Spleen (tissue), 11 donors: ENCODE measurements at regions not wholly inside any gene's neighbourhood (a gene's known extent, or its start where the extent isn't known, plus 50 kb on each side); places are given as distances from the start of the nearest gene placed in this dataset.

Experiments
- DNase-seq: peaks from one replicate; pipeline ENCODE4 v3.0.0-alpha.2; 2020
- H3K27ac ChIP-seq, 8 donors: fragments of 200-600 bp; sonication (generic) in 7 of 8; 1 replicate in 4 of 8; 2 replicates in 4 of 8; pipeline versions ENCODE4 v1.5.0 to v1.8.0; 2016 to 2021; ENCODE audit warnings: inconsistent platforms in 4 of 8, mild to moderate bottlenecking in 4 of 8, moderate library complexity in 1 of 8
- H3K27me3 ChIP-seq, 7 donors: fragments of 200-600 bp; sonication (generic) in 6 of 7; replicated peaks in 1 of 7; 1 replicate in 4 of 7; 2 replicates in 3 of 7; pipeline versions ENCODE4 v1.5.0 to v1.8.0; 2016 to 2021; ENCODE audit warnings: inconsistent platforms in 3 of 7, mild to moderate bottlenecking in 1 of 7
- H3K36me3 ChIP-seq, 6 donors: fragments of 200-600 bp; sonication (generic) in 5 of 6; 1 replicate in 4 of 6; 2 replicates in 2 of 6; pipeline versions ENCODE4 v1.5.0 to v1.8.0; 2016 to 2021; ENCODE audit warnings: inconsistent platforms in 2 of 6
- H3K4me1 ChIP-seq, 6 donors: fragments of 200-600 bp; sonication (generic) in 5 of 6; 1 replicate in 3 of 6; 2 replicates in 3 of 6; pipeline versions ENCODE4 v1.5.0 to v1.8.0; 2016 to 2021; ENCODE audit warnings: inconsistent platforms in 3 of 6
- H3K4me3 ChIP-seq, 8 donors: fragments of 200-600 bp; sonication (generic) in 7 of 8; 1 replicate in 4 of 8; 2 replicates in 4 of 8; pipeline versions ENCODE4 v1.5.0 to v1.8.0; 2016 to 2021; ENCODE audit warnings: inconsistent platforms in 4 of 8, mild to moderate bottlenecking in 4 of 8, moderate library complexity in 2 of 8
- H3K9me3 ChIP-seq, 8 donors: fragments of 200-600 bp; sonication (generic) in 7 of 8; 1 replicate in 4 of 8; 2 replicates in 4 of 8; pipeline versions ENCODE4 v1.5.0 to v1.8.0; 2016 to 2021; ENCODE audit warnings: inconsistent platforms in 4 of 8
- CTCF ChIP-seq, 11 experiments: fragments of 200-600 bp in 7 of 11; fragments of 450-650 bp in 4 of 11; sonication (generic) in 4 of 11; IDR thresholded peaks in 8 of 11; conservative IDR thresholded peaks in 3 of 11; 1 replicate in 7 of 11; 2 replicates in 4 of 11; pipeline versions ENCODE4 v1.4.0 to v1.8.0; 2016 to 2021; ENCODE audit warnings: antibody characterized with exemption in 11 of 11, inconsistent platforms in 4 of 11, mild to moderate bottlenecking in 1 of 11
- POLR2A ChIP-seq, 3 donors: fragments of 450-650 bp; IDR thresholded peaks; one replicate each; pipeline ENCODE4 v1.5.1; 2017; ENCODE audit warnings: antibody characterized with exemption in 3 of 3, mild to moderate bottlenecking in 1 of 3
- POLR2AphosphoS5 ChIP-seq, 3 donors: sonication (generic); formaldehyde crosslinking; IDR thresholded peaks; one replicate each; pipeline ENCODE4 v1.5.1; 2017; ENCODE audit warnings: antibody characterized with exemption in 3 of 3
- WGBS, 5 donors: extraction: QIAGEN DNeasy Blood & Tissue Kit in 3 of 5; methylation state at CpG; one replicate each; pipeline versions ENCODE4 v1.1.5 to v1.1.7; 2013 to 2018; 5-methylcytosine and 5-hydroxymethylcytosine counted together
- intact Hi-C: fragments of 100-400 bp; cut with DNase I; formaldehyde crosslinking; loops from one replicate; pipeline ENCODE4 v1.15.0; 2023; ENCODE audit warnings: low total_unique reads
- donor health status: healthy with polysubstance abuse.
- donor health status: DM: no; HTN: no; CAD: no; lungs with moderate emphysema.
- donor health status: DM: no; HTN: no; CAD: no.
- donor health status: Bipolar disorder and iron deficiency.
- donor health status: healthy.
- donor health status: DM: no; HTN: no; CAD: no.
- donor health status: DM: yes; HTN: yes; CAD: no.

GRCh38 chr9:108687006-108687987 lies 168.5 kb downstream of the ACTL7B start:
- Histone ChIP-seq H3K27me3 (no peaks in the 10 kb centered on the region), H3K27ac (no peak overlapping the region), H3K36me3 (no peaks in the 10 kb centered on the region), H3K9me3 (peaks cover 0 to 35% (median 19%) of the 10 kb centered on the region in 8 donors), H3K4me1 (no peaks in the 10 kb centered on the region), H3K4me3 (no peak overlapping the region)
- TF ChIP-seq POLR2A (IDR thresholded peaks at IDR 0.05) (no peak), POLR2AphosphoS5 (IDR thresholded peaks at IDR 0.05) (no peak), CTCF (IDR thresholded peaks at IDR 0.05 in 8 of 11, conservative IDR thresholded peaks at IDR 0.05 in 3 of 11) (no peak)
- intact Hi-C loops: no loop called here
- DNase-seq: no peak
- 84 to 91% (median 85%) methylated on average over 8 of the region's 8 CpGs for WGBS, 5 donors

GRCh38 chr9:108684288-108685025 lies 171.3 kb downstream of the ACTL7B start:
- no peaks in the 10 kb centered on the region for H3K27me3 ChIP-seq
- no peak overlapping the region for H3K4me3 ChIP-seq
- H3K4me1 ChIP-seq: no peaks in the 10 kb centered on the region
- intact Hi-C loops: no loop called here
- H3K36me3 ChIP-seq: no peaks in the 10 kb centered on the region
- H3K9me3 ChIP-seq: peaks cover 0 to 32% (median 19%) of the 10 kb centered on the region in 8 donors
- WGBS, 5 donors: 73 to 91% (median 90%) methylated on average over 4 of the region's 4 CpGs
- no peak overlapping the region for H3K27ac ChIP-seq
- TF ChIP-seq POLR2AphosphoS5 (IDR thresholded peaks at IDR 0.05) (no peak), POLR2A (IDR thresholded peaks at IDR 0.05) (no peak)
- no peak for DNase-seq

GRCh38 chr9:108683245-108683644 lies 172.5 kb downstream of the ACTL7B start:
- H3K4me3 ChIP-seq: no peak overlapping the region
- no peak overlapping the region for H3K27ac ChIP-seq
- TF ChIP-seq CTCF (IDR thresholded peaks at IDR 0.05 in 8 of 11, conservative IDR thresholded peaks at IDR 0.05 in 3 of 11) (no peak), POLR2AphosphoS5 (IDR thresholded peaks at IDR 0.05) (no peak), POLR2A (IDR thresholded peaks at IDR 0.05) (no peak)
- no peaks in the 10 kb centered on the region for H3K36me3 ChIP-seq
- H3K27me3 ChIP-seq: no peaks in the 10 kb centered on the region
- peaks cover 0 to 22% (median 17%) of the 10 kb centered on the region in 8 donors for H3K9me3 ChIP-seq
- DNase-seq: no peak
- no peaks in the 10 kb centered on the region for H3K4me1 ChIP-seq
- intact Hi-C loops: no loop called here
- WGBS, 5 donors: 83 to 96% (median 91%) methylated on average over 5 of the region's 5 CpGs

GRCh38 chr9:108681851-108682590 lies 173.8 kb downstream of the ACTL7B start:
- Histone ChIP-seq H3K4me1 (no peaks in the 10 kb centered on the region), H3K4me3 (no peak overlapping the region), H3K36me3 (no peaks in the 10 kb centered on the region), H3K9me3 (peaks cover 0 to 15% (median 10%) of the 10 kb centered on the region in 8 donors), H3K27ac (no peak overlapping the region), H3K27me3 (no peaks in the 10 kb centered on the region)
- DNase-seq: no peak
- TF ChIP-seq CTCF (IDR thresholded peaks at IDR 0.05 in 8 of 11, conservative IDR thresholded peaks at IDR 0.05 in 3 of 11) (no peak), POLR2A (IDR thresholded peaks at IDR 0.05) (no peak), POLR2AphosphoS5 (IDR thresholded peaks at IDR 0.05) (no peak)
- 82 to 88% (median 87%) methylated on average over 10 of the region's 10 CpGs for WGBS, 5 donors
- intact Hi-C loops: no loop called here
